Lung (tissue), 11 donors: ENCODE measurements at regions not wholly inside any gene's neighbourhood (a gene's known extent, or its start where the extent isn't known, plus 50 kb on each side); places are given as distances from the start of the nearest gene placed in this dataset.
"Not testable (repeated sequence)": the region's sequence is repeated elsewhere in the genome, so short reads cannot be mapped to it uniquely, and the experiment has no call there.

Experiments
- ATAC-seq: fragments of 200-7000 bp; cut with Tn5 transposase; one replicate; pipeline ENCODE4 v1.9.1; 2020; ENCODE audit warnings: moderate number of reproducible peaks; ENCODE audit not compliant: insufficient read depth, low FRiP score
- DNase-seq, 3 donors: peaks; one replicate each; pipeline ENCODE4 v3.0.0-alpha.2; 2013 to 2017
- H3K27ac ChIP-seq, 2 donors: one replicate each; pipeline ENCODE4 v1.5.1; 2013; ENCODE audit warnings: mild to moderate bottlenecking in 2 of 2, moderate library complexity in 2 of 2, control low read depth in 1 of 2, inconsistent platforms in 1 of 2, low read depth in 1 of 2, low read length in 1 of 2
- H3K27me3 ChIP-seq, 3 donors: one replicate each; pipeline ENCODE4 v1.5.1; 2013; ENCODE audit warnings: low read length in 2 of 3; ENCODE audit not compliant: control insufficient read depth in 3 of 3, insufficient read depth in 3 of 3
- H3K36me3 ChIP-seq, 4 donors: one replicate each; pipeline ENCODE4 v1.5.1; 2013; ENCODE audit warnings: low read length in 4 of 4, mild to moderate bottlenecking in 1 of 4, moderate library complexity in 1 of 4; ENCODE audit not compliant: control insufficient read depth in 4 of 4, insufficient read depth in 4 of 4
- H3K4me1 ChIP-seq, 5 donors: one replicate each; pipeline ENCODE4 v1.5.1; 2013; ENCODE audit warnings: low read length in 5 of 5, mild to moderate bottlenecking in 2 of 5, moderate library complexity in 1 of 5; ENCODE audit not compliant: control insufficient read depth in 5 of 5, insufficient read depth in 5 of 5
- H3K4me3 ChIP-seq: one replicate; pipeline ENCODE4 v1.5.1; 2013; ENCODE audit warnings: mild to moderate bottlenecking, control low read depth, moderate library complexity
- H3K9ac ChIP-seq, 2 donors: one replicate each; pipeline ENCODE4 v1.5.1; 2013; ENCODE audit warnings: low read length in 2 of 2, control low read depth in 1 of 2; ENCODE audit not compliant: insufficient read depth in 1 of 2
- H3K9me3 ChIP-seq, 4 donors: one replicate each; pipeline ENCODE4 v1.5.1; 2013; ENCODE audit warnings: low read length in 3 of 4, mild to moderate bottlenecking in 1 of 4, moderate library complexity in 1 of 4; ENCODE audit not compliant: control insufficient read depth in 4 of 4, insufficient read depth in 3 of 4
- WGBS, 2 donors: extraction: QIAGEN DNeasy Blood & Tissue Kit; methylation state at CpG; one replicate each; pipeline ENCODE4 v1.1.7; 2013; 5-methylcytosine and 5-hydroxymethylcytosine counted together
- TF ChIP-seq, protein P1 (sequence below): IDR thresholded peaks from 2 replicates; pipeline ENCODE4 v1.5.1; 2012; ENCODE audit warnings: mild to moderate bottlenecking; ENCODE audit errors: control extremely low read depth, extremely low read depth
- donor health status: control.
- donor health status: control.
- donor health status: Bipolar disorder and iron deficiency.
- donor health status: healthy.
- donor health status: DM: yes; HTN: yes; CAD: no.

DNA sequence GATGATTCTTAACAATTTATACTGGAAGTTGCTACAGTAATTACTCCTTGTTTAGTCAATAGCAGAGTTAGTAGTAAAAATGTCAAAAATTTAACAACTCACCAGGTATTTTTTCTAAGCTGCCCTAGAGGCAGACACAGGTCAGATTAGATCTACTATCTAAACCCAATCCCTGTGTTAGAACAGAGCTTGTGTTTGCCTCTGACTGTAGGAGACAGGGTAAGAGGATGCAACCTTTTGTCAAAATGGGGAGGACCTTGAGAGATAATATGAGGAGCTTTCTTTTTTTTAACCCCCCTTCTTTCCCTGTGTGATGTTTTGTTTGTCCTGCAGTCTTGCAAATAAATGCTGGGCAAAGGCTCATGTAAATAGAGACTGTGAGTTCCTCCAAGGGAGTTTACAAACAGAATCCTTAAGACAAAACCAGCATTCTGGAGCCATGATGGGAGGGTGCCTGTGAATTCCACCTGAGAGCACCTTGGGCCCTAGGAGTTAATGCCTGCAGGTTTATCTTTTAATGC, 353.1 kb downstream of the GATA3 start:
- Histone ChIP-seq H3K9me3 (no peaks in the 10 kb centered on the region), H3K4me3 (no peak overlapping the region), H3K27me3 (peaks cover 0 to 25% (median 0%) of the 10 kb centered on the region in 3 donors), H3K4me1 (no peaks in the 10 kb centered on the region), H3K36me3 (no peaks in the 10 kb centered on the region), H3K27ac (no peak overlapping the region), H3K9ac (no peak overlapping the region)
- ATAC-seq, result no peak
- no peak for DNase-seq
- TF ChIP-seq, protein P1, sequence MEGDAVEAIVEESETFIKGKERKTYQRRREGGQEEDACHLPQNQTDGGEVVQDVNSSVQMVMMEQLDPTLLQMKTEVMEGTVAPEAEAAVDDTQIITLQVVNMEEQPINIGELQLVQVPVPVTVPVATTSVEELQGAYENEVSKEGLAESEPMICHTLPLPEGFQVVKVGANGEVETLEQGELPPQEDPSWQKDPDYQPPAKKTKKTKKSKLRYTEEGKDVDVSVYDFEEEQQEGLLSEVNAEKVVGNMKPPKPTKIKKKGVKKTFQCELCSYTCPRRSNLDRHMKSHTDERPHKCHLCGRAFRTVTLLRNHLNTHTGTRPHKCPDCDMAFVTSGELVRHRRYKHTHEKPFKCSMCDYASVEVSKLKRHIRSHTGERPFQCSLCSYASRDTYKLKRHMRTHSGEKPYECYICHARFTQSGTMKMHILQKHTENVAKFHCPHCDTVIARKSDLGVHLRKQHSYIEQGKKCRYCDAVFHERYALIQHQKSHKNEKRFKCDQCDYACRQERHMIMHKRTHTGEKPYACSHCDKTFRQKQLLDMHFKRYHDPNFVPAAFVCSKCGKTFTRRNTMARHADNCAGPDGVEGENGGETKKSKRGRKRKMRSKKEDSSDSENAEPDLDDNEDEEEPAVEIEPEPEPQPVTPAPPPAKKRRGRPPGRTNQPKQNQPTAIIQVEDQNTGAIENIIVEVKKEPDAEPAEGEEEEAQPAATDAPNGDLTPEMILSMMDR, result no peak

GRCh38 chr10:8410506-8410905, 356.0 kb downstream of the GATA3 start:
- no peaks in the 10 kb centered on the region for H3K36me3 ChIP-seq
- H3K9ac ChIP-seq, result no peak overlapping the region
- no peak overlapping the region for H3K27ac ChIP-seq
- no peak overlapping the region for H3K4me3 ChIP-seq
- TF ChIP-seq, protein P1, result no peak
- H3K27me3 ChIP-seq, result peaks cover 0 to 15% (median 0%) of the 10 kb centered on the region in 3 donors
- DNase-seq, result no peak
- WGBS, 2 donors, result 84 to 91% methylated on average over 3 of the region's 3 CpGs
- no peak for ATAC-seq
- no peaks in the 10 kb centered on the region for H3K4me1 ChIP-seq
- H3K9me3 ChIP-seq, result no peaks in the 10 kb centered on the region

DNA sequence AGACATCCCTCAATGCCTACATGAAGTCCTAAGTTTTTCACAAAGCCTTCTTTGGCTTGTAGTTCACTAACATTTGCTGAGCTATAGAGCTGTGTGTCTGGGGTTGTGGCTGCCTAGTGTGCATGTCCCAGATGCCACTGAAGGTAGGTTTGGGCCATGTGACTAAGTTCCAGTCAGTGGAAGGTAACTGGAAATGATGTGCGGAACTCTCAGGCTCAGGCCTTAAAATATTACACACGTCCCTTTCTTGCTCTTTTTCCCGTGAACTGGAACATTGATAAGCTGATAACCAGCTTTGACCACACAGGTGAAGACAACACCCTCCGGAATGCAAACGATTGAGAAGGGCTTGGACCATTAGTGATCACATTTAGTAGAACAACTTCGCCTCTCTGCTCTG, 358.1 kb downstream of the GATA3 start:
- TF ChIP-seq, protein P1, result no peak
- WGBS, 2 donors, result 81 to 85% methylated on average over 6 of the region's 6 CpGs

GRCh38 chr10:8415029-8415428, 360.5 kb downstream of the GATA3 start:
- H3K4me1 ChIP-seq, H3K4me3 ChIP-seq, H3K9me3 ChIP-seq, H3K27ac ChIP-seq, H3K36me3 ChIP-seq, DNase-seq, H3K9ac ChIP-seq, ATAC-seq: not testable (repeated sequence)
- WGBS, 2 donors, result 93 to 95% methylated on average over 2 of the region's 2 CpGs
- peaks cover 0 to 16% (median 0%) of the 10 kb centered on the region in 3 donors for H3K27me3 ChIP-seq

More for the DNA sequence above, 358.1 kb downstream of the GATA3 start:
- DNase-seq (no peak), ATAC-seq (no peak)
- no peak overlapping the region for H3K27ac ChIP-seq
- H3K36me3 ChIP-seq, result no peaks in the 10 kb centered on the region
- H3K4me3 ChIP-seq, result no peak overlapping the region
- H3K9me3 ChIP-seq, result no peaks in the 10 kb centered on the region
- peaks cover 0 to 13% (median 0%) of the 10 kb centered on the region in 3 donors for H3K27me3 ChIP-seq
- no peak overlapping the region for H3K9ac ChIP-seq
- H3K4me1 ChIP-seq, result no peaks in the 10 kb centered on the region
